HepG2 (cell line): ENCODE measurements at regions not wholly inside any gene's neighbourhood (a gene's known extent, or its start where the extent isn't known, plus 50 kb on each side); places are given as distances from the start of the nearest gene placed in this dataset.

Experiments used
- ATAC-seq: fragments of 200-7000 bp; cut with Tn5 transposase; 3 replicates; pipeline ENCODE4 v1.9.1; 2020; ENCODE audit warnings: mild to moderate bottlenecking, moderate library complexity
- BruUV-seq: library from RNA; stranded (reverse); fragments of 400-500 nt; replicated peaks from 2 replicates; lab custom pipeline; 2021; lab: Mats Ljungman, UMichigan
- CTCF ChIA-PET: fragments of 300-600 bp; formaldehyde crosslinking; extraction: SDS; loops from one replicate; lab custom pipeline; 2021; ENCODE audit warnings: low total read pairs, inconsistent platforms, low intra/inter-chr PET ratio; lab: Yijun Ruan, JAX
- POLR2A ChIA-PET: fragments of 350-600 bp; sonication (Branson Sonifier 250); formaldehyde crosslinking; loops from one replicate; lab custom pipeline; 2020; ENCODE audit warnings: antibody characterized with exemption, inconsistent platforms; lab: Yijun Ruan, JAX
- DNase-seq: peaks from one replicate; pipeline ENCODE4 v3.0.0-alpha.2; 2015; ENCODE audit warnings: low spot score
- FAIRE-seq: peaks from 3 replicates; lab custom pipeline; 2011; peaks lifted over from hg19 to GRCh38; lab: Jason Lieb, UNC
- H2AFZ ChIP-seq: one replicate; pipeline ENCODE4 v1.6.1; 2011; ENCODE audit warnings: low read length, inconsistent platforms
- H3K27ac ChIP-seq: fragments of 300-600 bp; 3 replicates; pipeline ENCODE4 v1.8.0; 2011; ENCODE audit warnings: mixed run types, mild to moderate bottlenecking, mixed read lengths, low read length, inconsistent platforms; ENCODE audit not compliant: insufficient read depth; ENCODE audit errors: extremely low read length
- H3K27me3 ChIP-seq, 2 experiments: fragments of 200-600 bp in 1 of 2; 2 replicates in 1 of 2; 3 replicates in 1 of 2; pipeline versions ENCODE4 v1.6.0 to v1.8.0; 2011; ENCODE audit warnings: low read length in 2 of 2, mild to moderate bottlenecking in 2 of 2, moderate library complexity in 2 of 2, inconsistent platforms in 1 of 2; ENCODE audit not compliant: insufficient read depth in 2 of 2, control insufficient read depth in 1 of 2
- H3K36me3 ChIP-seq, 2 experiments: fragments of 200-600 bp in 1 of 2; replicated peaks in 1 of 2; 2 replicates in 1 of 2; 3 replicates in 1 of 2; pipeline versions ENCODE4 v1.5.1 to v1.8.0; 2011; ENCODE audit warnings: low read length in 2 of 2, inconsistent platforms in 1 of 2; ENCODE audit not compliant: insufficient read depth in 2 of 2, control insufficient read depth in 1 of 2
- H3K4me1 ChIP-seq: 2 replicates; pipeline ENCODE4 v1.5.1; 2012; ENCODE audit warnings: low read length, inconsistent platforms; ENCODE audit not compliant: insufficient read depth
- H3K4me2 ChIP-seq: 2 replicates; pipeline ENCODE4 v1.6.0; 2011; ENCODE audit warnings: low read depth, low read length, inconsistent platforms
- H3K4me3 ChIP-seq, 3 experiments: fragments of 200-600 bp in 1 of 3; sonication (generic), shearing (Covaris generic) in 1 of 3; replicated peaks in 1 of 3; 2 replicates each; pipeline ENCODE4 v1.5.1; 2011 to 2016; ENCODE audit warnings: low read length in 3 of 3, inconsistent platforms in 2 of 3, low read depth in 2 of 3, mild to moderate bottlenecking in 2 of 3, control low read depth in 1 of 3, mixed read lengths in 1 of 3; ENCODE audit not compliant: insufficient read depth in 1 of 3
- H3K79me2 ChIP-seq: one replicate; pipeline ENCODE4 v1.6.1; 2011; ENCODE audit warnings: low read length, inconsistent platforms; ENCODE audit not compliant: insufficient read depth
- H3K9ac ChIP-seq: 2 replicates; pipeline ENCODE4 v1.6.0; 2011; ENCODE audit warnings: mild to moderate bottlenecking, low read depth, low read length, inconsistent platforms; ENCODE audit not compliant: insufficient read depth
- H3K9me3 ChIP-seq: 2 replicates; pipeline ENCODE4 v1.5.1; 2012; ENCODE audit warnings: mild to moderate bottlenecking, low read length
- H4K20me1 ChIP-seq: 2 replicates; pipeline ENCODE4 v1.6.0; 2011; ENCODE audit warnings: inconsistent platforms, mild to moderate bottlenecking, low read length, moderate library complexity; ENCODE audit not compliant: insufficient read depth
- ATF2 ChIP-seq: sonication (generic); formaldehyde crosslinking; IDR thresholded peaks from 2 replicates; pipeline ENCODE4 v1.4.0; 2020; ENCODE audit warnings: missing genetic modification reagents
- GATAD2A ChIP-seq: IDR thresholded peaks from 2 replicates; pipeline ENCODE4 v1.6.1; 2016
- GPBP1L1 ChIP-seq: sonication (generic); formaldehyde crosslinking; IDR thresholded peaks from 2 replicates; pipeline ENCODE4 v1.5.0; 2020; ENCODE audit warnings: mild to moderate bottlenecking, missing genetic modification reagents
- JUN ChIP-seq: sonication (generic); formaldehyde crosslinking; IDR thresholded peaks from 2 replicates; pipeline ENCODE4 v1.4.0; 2020; ENCODE audit warnings: mild to moderate bottlenecking, missing genetic modification reagents
- LCORL ChIP-seq, 2 experiments: fragments of 450-650 bp in 1 of 2; sonication (generic) in 1 of 2; formaldehyde crosslinking in 1 of 2; IDR thresholded peaks; 2 replicates each; pipeline versions ENCODE4 v1.5.0 to v1.6.1; 2017 to 2020; ENCODE audit warnings: antibody characterized with exemption in 1 of 2, missing genetic modification reagents in 1 of 2
- PREB ChIP-seq: sonication (generic); formaldehyde crosslinking; IDR thresholded peaks from 2 replicates; pipeline ENCODE4 v1.4.0; 2020; ENCODE audit warnings: missing genetic modification reagents
- SP2 ChIP-seq: sonication (generic); formaldehyde crosslinking; IDR thresholded peaks from 2 replicates; pipeline ENCODE4 v1.5.1; 2020; ENCODE audit warnings: mild to moderate bottlenecking, missing genetic modification reagents
- TCF7 ChIP-seq: sonication (generic); IDR thresholded peaks from 2 replicates; pipeline ENCODE4 v1.6.1; 2016; ENCODE audit warnings: antibody characterized with exemption, low read depth
- TP53 ChIP-seq: sonication (generic); formaldehyde crosslinking; conservative IDR thresholded peaks from 2 replicates; pipeline ENCODE4 v1.4.0; 2020; ENCODE audit warnings: missing genetic modification reagents
- USF2 ChIP-seq, 2 experiments: sonication (generic) in 1 of 2; formaldehyde crosslinking in 1 of 2; IDR thresholded peaks; 2 replicates each; pipeline versions ENCODE4 v1.5.1 to v1.6.1; 2011 to 2020; ENCODE audit warnings: borderline replicate concordance in 1 of 2, low read depth in 1 of 2, low read length in 1 of 2, mild to moderate bottlenecking in 1 of 2, missing genetic modification reagents in 1 of 2, moderate library complexity in 1 of 2
- YEATS2 ChIP-seq: sonication (generic); formaldehyde crosslinking; IDR thresholded peaks from 2 replicates; pipeline ENCODE4 v1.4.0; 2020; ENCODE audit warnings: missing genetic modification reagents, borderline replicate concordance
- ZNF547 ChIP-seq: sonication (generic); formaldehyde crosslinking; IDR thresholded peaks from 2 replicates; pipeline ENCODE4 v1.5.1; 2020; ENCODE audit warnings: mild to moderate bottlenecking, missing genetic modification reagents
- ZNF841 ChIP-seq: sonication (generic); formaldehyde crosslinking; IDR thresholded peaks from 2 replicates; pipeline ENCODE4 v1.8.1; 2023; ENCODE audit warnings: missing genetic modification reagents, borderline replicate concordance
- ZSCAN9 ChIP-seq: IDR thresholded peaks from 2 replicates; pipeline ENCODE4 v1.6.1; 2016; ENCODE audit warnings: borderline replicate concordance
- WGBS: methylation state at CpG from one replicate; pipeline ENCODE4 v1.1.6; 2017; ENCODE audit warnings: low lambda C conversion rate; 5-methylcytosine and 5-hydroxymethylcytosine counted together
- in situ Hi-C: cut with HindIII; loops from 2 replicates; pipeline ENCODE4 v1.10.0; 2017; ENCODE audit warnings: low pct_unique_long_range_greater_than_20kb; ENCODE audit not compliant: extremely low pct_ligation_motif_present
- intact Hi-C: fragments of 100-400 bp; cut with micrococcal nuclease; formaldehyde crosslinking; loops from one replicate; pipeline ENCODE4 v1.10.0; 2022; ENCODE audit not compliant: unreplicated experiment

- TF ChIP-seq ATF2 (CRISPR knock-in tag) (no peak), YEATS2 (no peak)
- no peak overlapping the region for H2AFZ ChIP-seq
- 88% methylated on average over 1 of the region's 1 CpG for WGBS
- no peak for DNase-seq
- H3K36me3 ChIP-seq = no peaks in the 10 kb centered on the region
- no peak overlapping the region for H3K4me2 ChIP-seq
- H3K27ac ChIP-seq = no peak overlapping the region
- FAIRE-seq = no peak
- no peak overlapping the region for H3K9ac ChIP-seq
- no TSS peak for BruUV-seq
- H3K79me2 ChIP-seq = no peaks in the 10 kb centered on the region
- H3K4me1 ChIP-seq = no peaks in the 10 kb centered on the region
- H3K4me3 ChIP-seq = no peak overlapping the region; a peak in 1 of 6 replicates
- no peaks in the 10 kb centered on the region for H4K20me1 ChIP-seq
- ATAC-seq = no peak
- in situ Hi-C loops (no loop called here), intact Hi-C loops (no loop called here)
- H3K27me3 ChIP-seq = no peaks in the 10 kb centered on the region
- ChIA-PET CTCF (no interaction called here), POLR2A (no interaction called here)
- H3K9me3 ChIP-seq = peaks cover 14% of the 10 kb centered on the region
These were observed 227.3 kb upstream of the TENT5A start for GRCh38 chr6:81979767-81980166.

GRCh38 chr6:81979329-81979728 is 226.8 kb upstream of the TENT5A start:
- DNase-seq (no peak), ATAC-seq (no peak), FAIRE-seq (no peak)
- POLR2A ChIA-PET = no interaction called here
- Histone ChIP-seq H3K4me1 (no peaks in the 10 kb centered on the region), H2AFZ (no peak overlapping the region), H3K27ac (no peak overlapping the region), H3K36me3 (no peaks in the 10 kb centered on the region), H3K4me2 (no peak overlapping the region), H4K20me1 (no peaks in the 10 kb centered on the region), H3K4me3 (no peak overlapping the region; a peak in 1 of 6 replicates), H3K79me2 (no peaks in the 10 kb centered on the region), H3K27me3 (no peaks in the 10 kb centered on the region), H3K9me3 (peaks cover 14% of the 10 kb centered on the region), H3K9ac (no peak overlapping the region)
- in situ Hi-C loops (no loop called here), intact Hi-C loops (no loop called here)
- CTCF ChIA-PET = no interaction called here
- TF ChIP-seq ZNF547 (CRISPR knock-in tag) = no peak
- no peak for TF ChIP-seq GATAD2A (CRISPR knock-in tag)
- no peak for TF ChIP-seq ZSCAN9 (CRISPR knock-in tag)
- TF ChIP-seq PREB (CRISPR knock-in tag) = no peak
- TF ChIP-seq GPBP1L1 = no peak
- no peak for TF ChIP-seq ZNF841
- no peak for TF ChIP-seq LCORL (IDR thresholded peaks at IDR 0.05)
- no peak for TF ChIP-seq LCORL (CRISPR knock-in tag; IDR thresholded peaks at IDR 0.05)
- no peak for TF ChIP-seq TP53 (CRISPR knock-in tag)
- TF ChIP-seq USF2 (IDR thresholded peaks at IDR 0.05; ENCODE audit: low read depth, low read length) = no peak
- no peak for TF ChIP-seq USF2 (CRISPR knock-in tag; IDR thresholded peaks at IDR 0.05; ENCODE audit: borderline replicate concordance)
- TF ChIP-seq JUN (CRISPR knock-in tag) = no peak
- TF ChIP-seq TCF7 = no peak
- no peak for TF ChIP-seq SP2 (CRISPR knock-in tag)
- no TSS peak for BruUV-seq
